GM12878 (cell line): ENCODE measurements at regions not wholly inside any gene's neighbourhood (a gene's known extent, or its start where the extent isn't known, plus 50 kb on each side); places are given as distances from the start of the nearest gene placed in this dataset.

ENCODE experiments used
- ATAC-seq: fragments of 200-7000 bp; cut with Tn5 transposase; 3 replicates; pipeline ENCODE4 v1.9.1; 2020; ENCODE audit warnings: mild to moderate bottlenecking, moderate library complexity
- BruUV-seq: library from RNA; stranded (reverse); fragments of 400-500 nt; replicated peaks from 2 replicates; lab custom pipeline; 2021; lab: Mats Ljungman, UMichigan
- CTCF ChIA-PET: fragments of 300-600 bp; sonication (Branson Sonifier 250); formaldehyde crosslinking; extraction: SDS; loops from one replicate; lab custom pipeline; 2021; ENCODE audit warnings: inconsistent platforms; lab: Yijun Ruan, JAX
- POLR2A ChIA-PET: fragments of 350-600 bp; formaldehyde crosslinking; extraction: SDS; loops from one replicate; lab custom pipeline; 2021; ENCODE audit warnings: inconsistent platforms; lab: Charles Lee
- RAD21 ChIA-PET: fragments of 300-600 bp; sonication (Branson Sonifier 250); formaldehyde crosslinking; loops from one replicate; lab custom pipeline; 2023; ENCODE audit warnings: antibody characterized with exemption; ENCODE audit not compliant: unreplicated experiment; lab: Charles Lee
- SMC1A ChIA-PET: fragments of 300-600 bp; sonication (Branson Sonifier 250); formaldehyde crosslinking; loops from one replicate; lab custom pipeline; 2023; ENCODE audit not compliant: unreplicated experiment, uncharacterized antibody; lab: Charles Lee
- DNase-seq: peaks from one replicate; pipeline ENCODE4 v3.0.0-alpha.2; 2011; ENCODE audit warnings: low read depth, low spot score
- FAIRE-seq: peaks from 3 replicates; lab custom pipeline; 2011; peaks lifted over from hg19 to GRCh38; lab: Jason Lieb, UNC
- H2AFZ ChIP-seq: 2 replicates; pipeline ENCODE4 v1.6.0; 2011; ENCODE audit warnings: low read depth, low read length, control low read depth; ENCODE audit not compliant: control insufficient read depth
- H3K27ac ChIP-seq: 2 replicates; pipeline ENCODE4 v1.5.1; 2011; ENCODE audit warnings: control low read depth; ENCODE audit not compliant: control insufficient read depth, insufficient read depth
- H3K27me3 ChIP-seq, 2 experiments: replicated peaks in 1 of 2; 2 replicates each; pipeline versions ENCODE4 v1.6.0 to v1.6.1; 2011; ENCODE audit warnings: low read length in 1 of 2; ENCODE audit not compliant: control insufficient read depth in 2 of 2, insufficient read depth in 2 of 2
- H3K36me3 ChIP-seq, 2 experiments: 2 replicates each; pipeline ENCODE4 v1.5.1; 2011; ENCODE audit warnings: low read length in 1 of 2; ENCODE audit not compliant: control insufficient read depth in 2 of 2, insufficient read depth in 2 of 2
- H3K4me1 ChIP-seq: 2 replicates; pipeline ENCODE4 v1.6.1; 2011; ENCODE audit warnings: mild to moderate bottlenecking, low read length, moderate library complexity, mixed read lengths; ENCODE audit not compliant: control insufficient read depth, insufficient read depth
- H3K4me2 ChIP-seq: 2 replicates; pipeline ENCODE4 v1.6.0; 2011; ENCODE audit warnings: control low read depth; ENCODE audit not compliant: control insufficient read depth, insufficient read depth
- H3K4me3 ChIP-seq: fragments of 200-600 bp; sonication (generic); 2 replicates; pipeline ENCODE4 v1.5.1; 2016
- H3K79me2 ChIP-seq: 2 replicates; pipeline ENCODE4 v1.6.0; 2011; ENCODE audit warnings: low read length; ENCODE audit not compliant: control insufficient read depth, insufficient read depth
- H3K9ac ChIP-seq: 2 replicates; pipeline ENCODE4 v1.8.0; 2011; ENCODE audit warnings: low read length, control low read depth, mixed read lengths; ENCODE audit not compliant: control insufficient read depth, insufficient read depth
- H3K9me3 ChIP-seq: replicated peaks from 3 replicates; pipeline ENCODE4 v1.5.1; 2011; ENCODE audit warnings: mild to moderate bottlenecking, low read length; ENCODE audit not compliant: control insufficient read depth, insufficient read depth
- H4K20me1 ChIP-seq: 2 replicates; pipeline ENCODE4 v1.6.0; 2011; ENCODE audit not compliant: control insufficient read depth, insufficient read depth
- ATF3 ChIP-seq: IDR thresholded peaks from 2 replicates; pipeline ENCODE4 v1.6.1; 2011; ENCODE audit warnings: low read depth, mild to moderate bottlenecking, low read length, moderate library complexity, borderline replicate concordance; ENCODE audit errors: extremely low read depth
- CBFB ChIP-seq: IDR thresholded peaks from 2 replicates; pipeline ENCODE4 v1.6.1; 2016; ENCODE audit warnings: antibody characterized with exemption, low read depth
- FOS ChIP-seq: IDR thresholded peaks from 3 replicates; pipeline ENCODE4 v1.6.1; 2011; ENCODE audit warnings: borderline replicate concordance; ENCODE audit not compliant: insufficient read length; ENCODE audit errors: extremely low read depth
- GATAD2B ChIP-seq: fragments of 450-650 bp; conservative IDR thresholded peaks from 2 replicates; pipeline ENCODE4 v1.6.1; 2017; ENCODE audit warnings: low read depth, mild to moderate bottlenecking, moderate library complexity
- MLLT1 ChIP-seq: fragments of 450-650 bp; IDR thresholded peaks from 2 replicates; pipeline ENCODE4 v1.6.1; 2016; ENCODE audit warnings: mild to moderate bottlenecking
- NR2C1 ChIP-seq: fragments of 450-650 bp; IDR thresholded peaks from 2 replicates; pipeline ENCODE4 v1.6.1; 2017; ENCODE audit warnings: antibody characterized with exemption, mild to moderate bottlenecking, moderate library complexity
- NR2C2 ChIP-seq: IDR thresholded peaks from 2 replicates; pipeline ENCODE4 v1.6.1; 2011; ENCODE audit warnings: borderline replicate concordance, low read depth; ENCODE audit not compliant: control insufficient read depth, insufficient read length
- NRF1 ChIP-seq: conservative IDR thresholded peaks from 2 replicates; pipeline ENCODE4 v1.6.1; 2011; ENCODE audit warnings: mild to moderate bottlenecking, low read depth, low read length, improper control_type of control experiment
- PBX3 ChIP-seq: IDR thresholded peaks from 2 replicates; pipeline ENCODE4 v1.6.1; 2011; ENCODE audit warnings: mild to moderate bottlenecking, low read depth, low read length, moderate library complexity; ENCODE audit not compliant: insufficient replicate concordance
- PML ChIP-seq: IDR thresholded peaks from 2 replicates; pipeline ENCODE4 v1.6.1; 2012; ENCODE audit warnings: low read length, inconsistent platforms
- RAD21 ChIP-seq: IDR thresholded peaks from 2 replicates; pipeline ENCODE4 v1.6.1; 2011; ENCODE audit warnings: mild to moderate bottlenecking, low read depth, low read length, moderate library complexity; ENCODE audit not compliant: insufficient read depth
- ZBTB33 ChIP-seq: fragments of 450-650 bp; IDR thresholded peaks from 2 replicates; pipeline ENCODE4 v1.6.1; 2017; ENCODE audit warnings: mild to moderate bottlenecking
- WGBS: methylation state at CpG from one replicate; pipeline ENCODE4 v1.1.6; 2016; ENCODE audit warnings: low lambda C conversion rate; ENCODE audit not compliant: insufficient replicate concordance, insufficient coverage; ENCODE audit errors: missing lambda C conversion rate; 5-methylcytosine and 5-hydroxymethylcytosine counted together
- in situ Hi-C: fragments of 300-500 bp; cut with MboI; formaldehyde crosslinking; loops from 9 replicates; pipeline ENCODE4 v1.14.3; 2018; ENCODE audit warnings: mixed read lengths
- intact Hi-C: fragments of 100-400 bp; cut with micrococcal nuclease; formaldehyde crosslinking; loops from one replicate; pipeline ENCODE4 v1.14.2; 2022; ENCODE audit not compliant: unreplicated experiment

- H2AFZ ChIP-seq: no peak overlapping the region
- no TSS peak for BruUV-seq
- no peak for ATAC-seq
- no peak for FAIRE-seq
- H3K9ac ChIP-seq: no peak overlapping the region
- WGBS: 16% methylated on average over 7 of the region's 7 CpGs
- intact Hi-C loops: loop anchor here (1.0 kb wide), 2 partner anchors 75 to 107 kb away; no protein-coding TSS in a partner anchor
- in situ Hi-C loops: no loop called here
- H4K20me1 ChIP-seq: no peaks in the 10 kb centered on the region
- TF ChIP-seq FOS (no peak), NRF1 (no peak), GATAD2B (no peak), RAD21 (no peak)
- H3K36me3 ChIP-seq: no peaks in the 10 kb centered on the region
- DNase-seq: no peak
- POLR2A ChIA-PET: no interaction called here
- no peak overlapping the region for H3K4me2 ChIP-seq
- no peaks in the 10 kb centered on the region for H3K9me3 ChIP-seq
- H3K27ac ChIP-seq: no peak overlapping the region
- SMC1A ChIA-PET: no interaction called here
- no peaks in the 10 kb centered on the region for H3K4me1 ChIP-seq
- no peak overlapping the region for H3K4me3 ChIP-seq
- CTCF ChIA-PET: interaction anchor here (1.7 to 2.2 kb wide), 3 partner anchors 11 to 75 kb away, joined by 4 to 12 read pairs (median 4); no protein-coding TSS in a partner anchor
- H3K27me3 ChIP-seq: no peaks in the 10 kb centered on the region
- no peaks in the 10 kb centered on the region for H3K79me2 ChIP-seq
- RAD21 ChIA-PET: no interaction called here
Measured at GRCh38 chr6:148251891-148252290, 90.7 kb upstream of the SASH1 start.

GRCh38 chr6:148257810-148258209 lies 84.8 kb upstream of the SASH1 start:
- Histone ChIP-seq H3K4me1 (no peaks in the 10 kb centered on the region), H3K27ac (no peak overlapping the region), H3K79me2 (no peaks in the 10 kb centered on the region), H3K27me3 (no peaks in the 10 kb centered on the region; a peak in 1 of 4 replicates), H4K20me1 (no peaks in the 10 kb centered on the region), H2AFZ (no peak overlapping the region), H3K9me3 (no peaks in the 10 kb centered on the region), H3K4me3 (no peak overlapping the region), H3K4me2 (no peak overlapping the region), H3K9ac (no peak overlapping the region), H3K36me3 (no peaks in the 10 kb centered on the region)
- FAIRE-seq: no peak
- POLR2A ChIA-PET: interaction anchor here (0.6 kb wide), 1 partner anchor 30 kb away, joined by 6 read pairs; no protein-coding TSS in a partner anchor
- SMC1A ChIA-PET: interaction anchor here (1.2 kb wide), 1 partner anchor 10 kb away, joined by 5 read pairs; no protein-coding TSS in a partner anchor
- BruUV-seq: no TSS peak
- no peak for ATAC-seq
- in situ Hi-C loops: no loop called here
- CTCF ChIA-PET: interaction anchor here (0.5 kb wide), 1 partner anchor 253 kb away, joined by 3 read pairs; no protein-coding TSS in a partner anchor
- intact Hi-C loops: no loop called here
- no peak for DNase-seq
- WGBS: 9% methylated on average over 6 of the region's 6 CpGs
- RAD21 ChIA-PET: no interaction called here
- TF ChIP-seq ZBTB33: no peak
- no peak for TF ChIP-seq PML
- TF ChIP-seq CBFB: no peak
- TF ChIP-seq NR2C1: no peak
- no peak for TF ChIP-seq PBX3
- no peak for TF ChIP-seq GATAD2B
- TF ChIP-seq ATF3: no peak
- TF ChIP-seq NR2C2: no peak
- TF ChIP-seq MLLT1: no peak
